ENCODE measurements at regions not wholly inside any gene's neighbourhood (a gene's known extent, or its start where the extent isn't known, plus 50 kb on each side); places are given as distances from the start of the nearest gene placed in this dataset.
"Not testable (repeated sequence)": the region's sequence is repeated elsewhere in the genome, so short reads cannot be mapped to it uniquely, and the experiment has no call there.

DNA sequence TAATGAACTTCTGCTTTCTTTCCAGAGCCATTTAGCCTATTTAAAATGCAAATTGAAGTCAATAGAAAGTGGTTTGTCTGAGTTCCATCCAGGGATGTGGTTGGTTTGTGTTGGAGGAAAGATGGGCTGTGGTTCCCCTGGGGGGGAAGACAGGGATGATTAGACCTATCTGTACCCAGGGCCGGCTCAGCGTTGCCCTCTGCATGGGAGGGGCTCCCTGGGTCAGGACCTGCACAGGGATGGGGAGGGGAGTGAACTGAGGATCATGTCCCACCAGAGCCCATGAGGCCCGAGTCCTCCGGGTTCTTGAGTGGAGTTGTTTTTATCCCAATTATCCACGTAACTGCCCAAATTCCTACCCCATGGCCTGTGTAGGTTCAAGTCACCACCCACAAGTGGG lies 76.9 kb upstream of the SFSWAP start:
- Histone ChIP-seq H3K36me3 (ENCODE audit: control insufficient read depth, insufficient read depth, low read length) (no peaks in the 10 kb centered on the region), H3K4me3 (ENCODE audit: low read depth, low read length) (no peak overlapping the region), H3K27me3 (ENCODE audit: control insufficient read depth, insufficient read depth, low read length) (no peaks in the 10 kb centered on the region)

GRCh38 chr12:131635012-131635411 lies 75.9 kb upstream of the SFSWAP start:
- not testable (repeated sequence) for DNase-seq (ENCODE audit: low read depth); H3K27me3 ChIP-seq (ENCODE audit: control insufficient read depth, insufficient read depth, low read length); H3K36me3 ChIP-seq (ENCODE audit: control insufficient read depth, insufficient read depth, low read length); H3K4me3 ChIP-seq (ENCODE audit: low read depth, low read length)

More for the DNA sequence above, 76.9 kb upstream of the SFSWAP start:
- no peak for DNase-seq (ENCODE audit: low read depth)
- TF ChIP-seq, protein P1, sequence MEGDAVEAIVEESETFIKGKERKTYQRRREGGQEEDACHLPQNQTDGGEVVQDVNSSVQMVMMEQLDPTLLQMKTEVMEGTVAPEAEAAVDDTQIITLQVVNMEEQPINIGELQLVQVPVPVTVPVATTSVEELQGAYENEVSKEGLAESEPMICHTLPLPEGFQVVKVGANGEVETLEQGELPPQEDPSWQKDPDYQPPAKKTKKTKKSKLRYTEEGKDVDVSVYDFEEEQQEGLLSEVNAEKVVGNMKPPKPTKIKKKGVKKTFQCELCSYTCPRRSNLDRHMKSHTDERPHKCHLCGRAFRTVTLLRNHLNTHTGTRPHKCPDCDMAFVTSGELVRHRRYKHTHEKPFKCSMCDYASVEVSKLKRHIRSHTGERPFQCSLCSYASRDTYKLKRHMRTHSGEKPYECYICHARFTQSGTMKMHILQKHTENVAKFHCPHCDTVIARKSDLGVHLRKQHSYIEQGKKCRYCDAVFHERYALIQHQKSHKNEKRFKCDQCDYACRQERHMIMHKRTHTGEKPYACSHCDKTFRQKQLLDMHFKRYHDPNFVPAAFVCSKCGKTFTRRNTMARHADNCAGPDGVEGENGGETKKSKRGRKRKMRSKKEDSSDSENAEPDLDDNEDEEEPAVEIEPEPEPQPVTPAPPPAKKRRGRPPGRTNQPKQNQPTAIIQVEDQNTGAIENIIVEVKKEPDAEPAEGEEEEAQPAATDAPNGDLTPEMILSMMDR (IDR thresholded peaks at IDR 0.05; ENCODE audit: insufficient read depth, low read length, poor library complexity, severe bottlenecking): no peak

GRCh38 chr12:131635491-131636122 lies 75.3 kb upstream of the SFSWAP start:
- TF ChIP-seq, protein P1 (IDR thresholded peaks at IDR 0.05; ENCODE audit: insufficient read depth, low read length, poor library complexity, severe bottlenecking): no peak
- Histone ChIP-seq H3K36me3 (ENCODE audit: control insufficient read depth, insufficient read depth, low read length) (no peaks in the 10 kb centered on the region), H3K27me3 (ENCODE audit: control insufficient read depth, insufficient read depth, low read length) (no peaks in the 10 kb centered on the region), H3K4me3 (ENCODE audit: low read depth, low read length) (no peak overlapping the region)
- DNase-seq (ENCODE audit: low read depth): no peak

- Histone ChIP-seq H3K36me3 (ENCODE audit: control insufficient read depth, insufficient read depth, low read length) (no peaks in the 10 kb centered on the region), H3K27me3 (ENCODE audit: control insufficient read depth, insufficient read depth, low read length) (no peaks in the 10 kb centered on the region), H3K4me3 (ENCODE audit: low read depth, low read length) (no peak overlapping the region)
- DNase-seq (ENCODE audit: low read depth): no peak
- TF ChIP-seq, protein P1 (IDR thresholded peaks at IDR 0.05; ENCODE audit: insufficient read depth, low read length, poor library complexity, severe bottlenecking): no peak
Measured at GRCh38 chr12:131636266-131636665, 74.6 kb upstream of the SFSWAP start.

DNA sequence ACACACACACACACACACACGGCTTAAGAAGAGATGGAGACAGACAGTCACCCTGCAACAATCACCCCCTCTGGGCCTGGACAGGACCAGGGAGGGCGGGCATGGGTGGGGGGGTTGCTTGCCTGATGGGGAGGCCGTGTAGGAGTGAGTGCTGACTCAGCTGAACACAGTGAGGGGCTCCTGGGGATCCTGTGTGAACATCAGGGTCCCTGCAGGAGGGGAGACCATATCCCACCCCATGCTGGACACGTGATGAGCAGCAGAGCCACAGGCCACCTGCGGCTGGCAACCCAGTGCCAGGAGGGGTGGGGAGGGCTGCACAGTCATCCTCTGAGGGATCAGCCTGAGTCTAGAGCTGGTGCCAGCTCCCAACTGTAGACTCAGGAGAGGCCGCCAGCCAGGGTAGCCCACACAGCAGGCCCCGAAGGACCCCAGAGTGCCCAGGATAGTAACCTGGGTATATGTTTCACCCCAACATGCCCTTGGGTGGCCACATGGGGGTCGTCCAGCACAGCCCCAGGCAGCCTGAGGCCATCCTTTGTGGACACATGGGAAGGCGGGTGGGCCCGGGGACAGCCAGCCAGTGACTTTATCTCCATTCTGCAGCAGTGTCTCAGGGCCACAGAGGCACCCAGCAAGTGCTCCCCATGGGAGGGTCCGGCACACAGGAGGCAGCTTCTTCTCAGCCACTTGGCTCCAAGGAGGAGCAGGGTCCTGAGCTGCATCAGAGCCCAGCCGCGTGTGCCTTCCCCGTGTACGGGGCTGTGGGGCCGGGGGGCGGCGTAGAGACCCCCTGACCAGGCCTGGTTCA lies 73.7 kb upstream of the SFSWAP start:
- Histone ChIP-seq H3K27me3 (ENCODE audit: control insufficient read depth, insufficient read depth, low read length) (no peaks in the 10 kb centered on the region), H3K36me3 (ENCODE audit: control insufficient read depth, insufficient read depth, low read length) (no peaks in the 10 kb centered on the region), H3K4me3 (ENCODE audit: low read depth, low read length) (no peak overlapping the region)
- DNase-seq (ENCODE audit: low read depth): no peak
- TF ChIP-seq, protein P1 (IDR thresholded peaks at IDR 0.05; ENCODE audit: insufficient read depth, low read length, poor library complexity, severe bottlenecking): no peak

DNA sequence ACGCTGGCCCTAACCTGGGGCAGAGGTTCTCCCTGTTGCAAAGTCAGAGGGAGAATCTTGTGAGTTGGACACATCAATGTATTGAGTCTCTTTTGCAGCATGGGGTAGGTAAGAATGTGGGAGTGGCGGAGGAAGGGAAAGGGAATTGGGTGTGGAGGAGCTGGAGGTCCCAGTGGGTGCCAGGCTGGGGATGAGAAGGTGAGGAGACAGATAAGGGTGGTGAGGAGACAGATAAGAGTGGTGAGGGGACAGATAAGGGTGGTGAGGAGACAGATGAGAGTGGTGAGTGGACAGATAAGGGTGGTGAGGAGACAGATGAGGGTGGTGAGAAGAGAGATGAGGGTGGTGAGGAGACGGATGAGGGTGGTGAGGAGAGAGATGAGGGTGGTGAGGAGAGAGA lies 72.9 kb upstream of the SFSWAP start:
- no peaks in the 10 kb centered on the region for H3K36me3 ChIP-seq (ENCODE audit: control insufficient read depth, insufficient read depth, low read length)
- no peak overlapping the region for H3K4me3 ChIP-seq (ENCODE audit: low read depth, low read length)
- no peaks in the 10 kb centered on the region for H3K27me3 ChIP-seq (ENCODE audit: control insufficient read depth, insufficient read depth, low read length)
- TF ChIP-seq, protein P1 (IDR thresholded peaks at IDR 0.05; ENCODE audit: insufficient read depth, low read length, poor library complexity, severe bottlenecking): no peak
- DNase-seq (ENCODE audit: low read depth): no peak
